ENCODE measurements at regions not wholly inside any gene's neighbourhood (a gene's known extent, or its start where the extent isn't known, plus 50 kb on each side); places are given as distances from the start of the nearest gene placed in this dataset.
A peak's percentile ranks its signal among the peaks of the same experiment; 100 is the strongest.

- TF ChIP-seq CTCF (conservative IDR thresholded peaks at IDR 0.05; ENCODE audit: low read length) = no peak
- H3K4me3 ChIP-seq (ENCODE audit: low read length) = no peak overlapping the region
- DNase-seq (ENCODE audit: low read depth) = no peak
Observed at GRCh38 chr2:128377071-128377910, 58.6 kb upstream of the HS6ST1 start.

- DNase-seq (ENCODE audit: low read depth) = no peak
- no peak for TF ChIP-seq CTCF (conservative IDR thresholded peaks at IDR 0.05; ENCODE audit: low read length)
- no peak overlapping the region for H3K4me3 ChIP-seq (ENCODE audit: low read length)
Observed at GRCh38 chr2:128378231-128379020, 59.8 kb upstream of the HS6ST1 start.

GRCh38 chr2:128379021-128380015 lies 60.6 kb upstream of the HS6ST1 start:
- TF ChIP-seq CTCF (conservative IDR thresholded peaks at IDR 0.05; ENCODE audit: low read length) = no peak
- peak; percentile 91 for DNase-seq (ENCODE audit: low read depth)
- no peak overlapping the region for H3K4me3 ChIP-seq (ENCODE audit: low read length)

GRCh38 chr2:128380061-128380889 lies 61.6 kb upstream of the HS6ST1 start:
- DNase-seq (ENCODE audit: low read depth) = no peak
- no peak overlapping the region for H3K4me3 ChIP-seq (ENCODE audit: low read length)
- TF ChIP-seq CTCF (conservative IDR thresholded peaks at IDR 0.05; ENCODE audit: low read length) = no peak

GRCh38 chr2:128380961-128381938 lies 62.6 kb upstream of the HS6ST1 start:
- no peak overlapping the region for H3K4me3 ChIP-seq (ENCODE audit: low read length)
- no peak for TF ChIP-seq CTCF (conservative IDR thresholded peaks at IDR 0.05; ENCODE audit: low read length)
- no peak for DNase-seq (ENCODE audit: low read depth)

All from AG10803 (cell line).